ENCODE measurements at regions not wholly inside any gene's neighbourhood (a gene's known extent, or its start where the extent isn't known, plus 50 kb on each side); places are given as distances from the start of the nearest gene placed in this dataset.

DNA sequence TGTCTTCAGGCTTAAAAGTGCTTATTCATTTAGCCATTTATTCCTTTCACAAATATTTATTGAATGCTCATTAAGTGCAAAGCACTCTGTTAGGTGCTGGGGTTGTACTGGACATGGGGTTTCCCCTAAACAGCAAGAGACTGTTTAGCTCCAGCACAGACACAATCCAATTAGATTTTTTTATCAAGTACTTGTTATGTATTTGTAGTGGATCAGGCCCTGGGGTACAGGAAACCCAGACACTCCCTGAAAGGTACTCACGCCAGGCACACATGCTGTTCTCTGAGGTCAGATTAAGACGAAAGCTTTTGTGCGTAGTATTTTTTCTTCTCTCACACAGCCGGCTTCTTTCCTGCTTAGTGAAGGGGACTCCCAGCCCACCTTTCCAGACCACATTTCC lies 218.1 kb upstream of the PLET1 start:
- TF ChIP-seq CTCF (IDR thresholded peaks at IDR 0.05): no peak
- TF ChIP-seq POLR2A (IDR thresholded peaks at IDR 0.05): no peak
